Calu3 (cell line): ENCODE measurements at regions not wholly inside any gene's neighbourhood (a gene's known extent, or its start where the extent isn't known, plus 50 kb on each side); places are given as distances from the start of the nearest gene placed in this dataset.

Source experiments
- BruUV-seq: library from RNA; stranded (reverse); fragments of 400-500 nt; replicated peaks from 2 replicates; lab custom pipeline; 2021; lab: Mats Ljungman, UMichigan
- CTCF ChIA-PET: fragments of 300-600 bp; sonication (Branson Sonifier 250); formaldehyde crosslinking; loops from one replicate; lab custom pipeline; 2022; ENCODE audit warnings: antibody characterized with exemption; lab: Charles Lee
- DNase-seq: peaks from one replicate; pipeline ENCODE4 v3.0.0; 2022
- H3K27ac Mint-ChIP-seq: one replicate; pipeline ENCODE4 v1.8.0; 2022; ENCODE audit warnings: mixed read lengths; ENCODE audit not compliant: unreplicated experiment
- H3K27me3 Mint-ChIP-seq: one replicate; pipeline ENCODE4 v1.8.0; 2022; ENCODE audit warnings: mixed read lengths; ENCODE audit not compliant: unreplicated experiment
- H3K36me3 Mint-ChIP-seq: one replicate; pipeline ENCODE4 v1.8.0; 2022; ENCODE audit warnings: mild to moderate bottlenecking, moderate library complexity, mixed read lengths; ENCODE audit not compliant: insufficient read depth, unreplicated experiment
- H3K4me1 Mint-ChIP-seq: one replicate; pipeline ENCODE4 v1.8.0; 2022; ENCODE audit warnings: mild to moderate bottlenecking, low read depth, mixed read lengths; ENCODE audit not compliant: unreplicated experiment
- H3K4me3 Mint-ChIP-seq: one replicate; pipeline ENCODE4 v1.8.0; 2022; ENCODE audit warnings: mild to moderate bottlenecking, low read depth, moderate library complexity, mixed read lengths; ENCODE audit not compliant: unreplicated experiment
- H3K9me3 Mint-ChIP-seq: one replicate; pipeline ENCODE4 v1.8.0; 2022; ENCODE audit warnings: low read depth, mixed read lengths; ENCODE audit not compliant: unreplicated experiment
- CTCF ChIP-seq: fragments of 200-600 bp; IDR thresholded peaks from one replicate; pipeline ENCODE4 v1.8.0; 2022; ENCODE audit warnings: antibody characterized with exemption; ENCODE audit not compliant: unreplicated experiment
- intact Hi-C: fragments of 100-400 bp; cut with micrococcal nuclease; formaldehyde crosslinking; loops from one replicate; pipeline ENCODE4 v1.10.0; 2022; ENCODE audit not compliant: unreplicated experiment

- intact Hi-C loops = no loop called here
- H3K4me3 Mint-ChIP-seq = no peak overlapping the region
- no peaks in the 10 kb centered on the region for H3K4me1 Mint-ChIP-seq
- no peaks in the 10 kb centered on the region for H3K36me3 Mint-ChIP-seq
- no peak overlapping the region for H3K27ac Mint-ChIP-seq
- no peak for DNase-seq
- BruUV-seq = no TSS peak
- no peak for TF ChIP-seq CTCF
- peaks cover 99% of the 10 kb centered on the region for H3K27me3 Mint-ChIP-seq
- H3K9me3 Mint-ChIP-seq = no peaks in the 10 kb centered on the region
- CTCF ChIA-PET = interaction anchor here (0.6 to 0.8 kb wide), 2 partner anchors 31 to 623 kb away, joined by 3 to 9 read pairs; no protein-coding TSS in a partner anchor
Measured at GRCh38 chr17:74118504-74118903, 85.0 kb upstream of the RPL38 start.

GRCh38 chr17:74119049-74119580 lies 84.4 kb upstream of the RPL38 start:
- Mint-ChIP-seq H3K4me1 (no peaks in the 10 kb centered on the region), H3K36me3 (no peaks in the 10 kb centered on the region), H3K4me3 (no peak overlapping the region), H3K27ac (no peak overlapping the region), H3K27me3 (peaks cover 95% of the 10 kb centered on the region), H3K9me3 (no peaks in the 10 kb centered on the region)
- intact Hi-C loops = no loop called here
- no peak for TF ChIP-seq CTCF
- no peak for DNase-seq
- BruUV-seq = no TSS peak
- CTCF ChIA-PET = no interaction called here

- Mint-ChIP-seq H3K27ac (no peak overlapping the region), H3K27me3 (peaks cover 96% of the 10 kb centered on the region), H3K4me1 (peaks cover 2% of the 10 kb centered on the region), H3K36me3 (peaks cover 4% of the 10 kb centered on the region), H3K4me3 (no peak overlapping the region), H3K9me3 (no peaks in the 10 kb centered on the region)
- no peak for DNase-seq
- intact Hi-C loops = no loop called here
- BruUV-seq = no TSS peak
- CTCF ChIA-PET = interaction anchor here (0.6 kb wide), 1 partner anchor 71 kb away, joined by 6 read pairs; no protein-coding TSS in a partner anchor
- no peak for TF ChIP-seq CTCF
Measured at GRCh38 chr17:74119965-74120364, 83.5 kb upstream of the RPL38 start.

- no peak for TF ChIP-seq CTCF
- no peaks in the 10 kb centered on the region for H3K9me3 Mint-ChIP-seq
- H3K4me1 Mint-ChIP-seq = peaks cover 19% of the 10 kb centered on the region
- peaks cover 93% of the 10 kb centered on the region for H3K27me3 Mint-ChIP-seq
- DNase-seq = no peak
- peaks cover 4% of the 10 kb centered on the region for H3K36me3 Mint-ChIP-seq
- CTCF ChIA-PET = interaction anchor here (0.8 kb wide), 1 partner anchor 16 kb away, joined by 3 read pairs; no protein-coding TSS in a partner anchor
- intact Hi-C loops = no loop called here
- H3K4me3 Mint-ChIP-seq = no peak overlapping the region
- BruUV-seq = no TSS peak
- no peak overlapping the region for H3K27ac Mint-ChIP-seq
Measured at GRCh38 chr17:74123350-74123749, 80.1 kb upstream of the RPL38 start.
